Mesenchymal stem cell (in vitro differentiated cells and primary cell): ENCODE measurements at regions not wholly inside any gene's neighbourhood (a gene's known extent, or its start where the extent isn't known, plus 50 kb on each side); places are given as distances from the start of the nearest gene placed in this dataset.

Experiments used
- DNase-seq: peaks from one replicate; pipeline ENCODE4 v3.0.0-alpha.2; 2013
- H2AFZ ChIP-seq: one replicate; pipeline ENCODE4 v1.6.1; 2013; ENCODE audit warnings: low read depth, mild to moderate bottlenecking, control low read depth, inconsistent platforms, low read length, moderate library complexity
- H2AK5ac ChIP-seq: 2 replicates; pipeline ENCODE4 v1.6.1; 2013; ENCODE audit warnings: low read length, moderate library complexity, mild to moderate bottlenecking, inconsistent platforms; ENCODE audit not compliant: severe bottlenecking
- H2BK120ac ChIP-seq: one replicate; pipeline ENCODE4 v1.6.1; 2013; ENCODE audit warnings: low read depth, mild to moderate bottlenecking, inconsistent platforms, low read length, moderate library complexity
- H2BK12ac ChIP-seq, 2 experiments: one replicate each; pipeline ENCODE4 v1.6.1; 2013; ENCODE audit warnings: inconsistent platforms in 2 of 2, low read length in 2 of 2, mild to moderate bottlenecking in 2 of 2, moderate library complexity in 2 of 2, control low read depth in 1 of 2
- H2BK15ac ChIP-seq: one replicate; pipeline ENCODE4 v1.6.1; 2013; ENCODE audit warnings: mild to moderate bottlenecking, low read depth, inconsistent platforms; ENCODE audit not compliant: poor library complexity, severe bottlenecking
- H2BK5ac ChIP-seq: 2 replicates; pipeline ENCODE4 v1.6.1; 2013; ENCODE audit warnings: low read depth, mild to moderate bottlenecking, low read length, control low read depth, inconsistent platforms; ENCODE audit not compliant: poor library complexity, severe bottlenecking
- H3K14ac ChIP-seq, 2 experiments: one replicate each; pipeline ENCODE4 v1.6.1; 2013; ENCODE audit warnings: inconsistent platforms in 2 of 2, low read length in 2 of 2, control low read depth in 1 of 2, mild to moderate bottlenecking in 1 of 2, moderate library complexity in 1 of 2
- H3K18ac ChIP-seq, 2 experiments: one replicate each; pipeline ENCODE4 v1.6.1; 2013; ENCODE audit warnings: inconsistent platforms in 2 of 2, low read length in 2 of 2, control low read depth in 1 of 2, low read depth in 1 of 2, mild to moderate bottlenecking in 1 of 2
- H3K23ac ChIP-seq, 2 experiments: one replicate each; pipeline ENCODE4 v1.6.1; 2013; ENCODE audit warnings: inconsistent platforms in 2 of 2, low read length in 2 of 2, mild to moderate bottlenecking in 2 of 2, moderate library complexity in 2 of 2, control low read depth in 1 of 2
- H3K27ac ChIP-seq: 2 replicates; pipeline ENCODE4 v1.5.1; 2013; ENCODE audit warnings: mild to moderate bottlenecking, moderate library complexity, low read length, control low read depth, inconsistent platforms; ENCODE audit not compliant: poor library complexity, severe bottlenecking
- H3K27me3 ChIP-seq, 2 experiments: 2 replicates each; pipeline versions ENCODE4 v1.6.1 to v1.7.0; 2013; ENCODE audit warnings: low read length in 2 of 2, mild to moderate bottlenecking in 2 of 2, moderate library complexity in 2 of 2, control low read depth in 1 of 2, inconsistent platforms in 1 of 2; ENCODE audit not compliant: control insufficient read depth in 1 of 2, insufficient read depth in 1 of 2
- H3K36me3 ChIP-seq, 2 experiments: 2 replicates each; pipeline versions ENCODE4 v1.6.1 to v1.7.0; 2013; ENCODE audit warnings: low read length in 2 of 2, control low read depth in 1 of 2, inconsistent platforms in 1 of 2, low read depth in 1 of 2, mild to moderate bottlenecking in 1 of 2; ENCODE audit not compliant: insufficient read depth in 2 of 2, control insufficient read depth in 1 of 2
- H3K4ac ChIP-seq, 2 experiments: one replicate each; pipeline ENCODE4 v1.6.1; 2013; ENCODE audit warnings: inconsistent platforms in 2 of 2, low read length in 2 of 2, mild to moderate bottlenecking in 2 of 2, moderate library complexity in 2 of 2, control low read depth in 1 of 2, low read depth in 1 of 2
- H3K4me1 ChIP-seq: 2 replicates; pipeline ENCODE4 v1.6.1; 2013; ENCODE audit warnings: low read depth, low read length, control low read depth; ENCODE audit not compliant: control insufficient read depth, insufficient read depth
- H3K4me2 ChIP-seq: 2 replicates; pipeline ENCODE4 v1.6.1; 2013; ENCODE audit warnings: low read length, mild to moderate bottlenecking, inconsistent platforms; ENCODE audit not compliant: poor library complexity, severe bottlenecking
- H3K4me3 ChIP-seq, 2 experiments: 2 replicates each; pipeline versions ENCODE4 v1.5.1 to v1.7.0; 2013; ENCODE audit warnings: low read length in 2 of 2, mild to moderate bottlenecking in 2 of 2, control low read depth in 1 of 2, low read depth in 1 of 2; ENCODE audit not compliant: insufficient read depth in 1 of 2
- H3K79me1 ChIP-seq: replicated peaks from 2 replicates; pipeline ENCODE4 v1.6.1; 2013; ENCODE audit warnings: mild to moderate bottlenecking, control low read depth, low read length, inconsistent platforms; ENCODE audit not compliant: poor library complexity, severe bottlenecking
- H3K9ac ChIP-seq: 2 replicates; pipeline ENCODE4 v1.7.0; 2013; ENCODE audit warnings: mild to moderate bottlenecking, low read length, moderate library complexity
- H3K9me3 ChIP-seq: 2 replicates; pipeline ENCODE4 v1.7.0; 2013; ENCODE audit warnings: mild to moderate bottlenecking, low read length; ENCODE audit not compliant: control insufficient read depth
- H4K8ac ChIP-seq: one replicate; pipeline ENCODE4 v1.6.1; 2013; ENCODE audit warnings: inconsistent platforms, mild to moderate bottlenecking, low read length, moderate library complexity
- H4K91ac ChIP-seq: one replicate; pipeline ENCODE4 v1.6.1; 2013; ENCODE audit warnings: mild to moderate bottlenecking, low read length, inconsistent platforms
- WGBS: methylation state at CpG from one replicate; pipeline ENCODE4 v1.1.7; 2013; ENCODE audit warnings: mixed read lengths; 5-methylcytosine and 5-hydroxymethylcytosine counted together

- H2BK5ac ChIP-seq: no peak overlapping the region
- no peaks in the 10 kb centered on the region for H3K79me1 ChIP-seq
- no peak overlapping the region for H2BK120ac ChIP-seq
- no peak overlapping the region for H2BK15ac ChIP-seq
- H3K9ac ChIP-seq: no peak overlapping the region
- H3K4ac ChIP-seq: no peak overlapping the region
- H3K4me2 ChIP-seq: no peak overlapping the region
- H3K18ac ChIP-seq: no peak overlapping the region
- no peak overlapping the region for H3K23ac ChIP-seq
- H4K91ac ChIP-seq: no peak overlapping the region
- H2AK5ac ChIP-seq: no peak overlapping the region
- H2AFZ ChIP-seq: no peak overlapping the region
- H3K9me3 ChIP-seq: peaks cover 5% of the 10 kb centered on the region
- H3K4me1 ChIP-seq: no peaks in the 10 kb centered on the region
- H3K36me3 ChIP-seq: no peaks in the 10 kb centered on the region
- H3K27ac ChIP-seq: no peak overlapping the region
- H2BK12ac ChIP-seq: no peak overlapping the region
- no peaks in the 10 kb centered on the region for H3K27me3 ChIP-seq
- no peak overlapping the region for H4K8ac ChIP-seq
- no peak for DNase-seq
- no peak overlapping the region for H3K14ac ChIP-seq
- no peak overlapping the region for H3K4me3 ChIP-seq
These were observed 811.5 kb upstream of the ANO3 start for GRCh38 chr11:25520459-25520858.

GRCh38 chr11:25527841-25528240, 804.1 kb upstream of the ANO3 start:
- Histone ChIP-seq H3K4ac (no peak overlapping the region), H2BK12ac (no peak overlapping the region), H4K91ac (no peak overlapping the region), H3K9ac (no peak overlapping the region), H3K14ac (no peak overlapping the region), H4K8ac (no peak overlapping the region), H3K23ac (no peak overlapping the region), H3K27me3 (no peaks in the 10 kb centered on the region), H3K79me1 (no peaks in the 10 kb centered on the region), H2AFZ (no peak overlapping the region), H3K4me3 (no peak overlapping the region), H2AK5ac (no peak overlapping the region), H2BK5ac (no peak overlapping the region), H2BK15ac (no peak overlapping the region), H3K18ac (no peak overlapping the region), H2BK120ac (no peak overlapping the region), H3K27ac (no peak overlapping the region), H3K4me1 (no peaks in the 10 kb centered on the region), H3K9me3 (no peaks in the 10 kb centered on the region), H3K36me3 (no peaks in the 10 kb centered on the region), H3K4me2 (no peak overlapping the region)
- DNase-seq: no peak
- WGBS: 100% methylated on average over 2 of the region's 2 CpGs

- Histone ChIP-seq H3K27me3 (no peaks in the 10 kb centered on the region), H2BK120ac (no peak overlapping the region), H2BK15ac (no peak overlapping the region), H4K91ac (no peak overlapping the region), H3K18ac (no peak overlapping the region), H2AK5ac (no peak overlapping the region), H3K79me1 (no peaks in the 10 kb centered on the region), H3K4me2 (no peak overlapping the region), H3K4me1 (no peaks in the 10 kb centered on the region), H3K27ac (no peak overlapping the region), H3K4ac (no peak overlapping the region), H3K9ac (no peak overlapping the region), H2BK12ac (no peak overlapping the region), H3K36me3 (no peaks in the 10 kb centered on the region), H4K8ac (no peak overlapping the region), H3K9me3 (no peaks in the 10 kb centered on the region), H2AFZ (no peak overlapping the region), H3K23ac (no peak overlapping the region), H2BK5ac (no peak overlapping the region), H3K4me3 (no peak overlapping the region), H3K14ac (no peak overlapping the region)
- no CpG with 5 or more reads among the region's 1 CpG for WGBS
- no peak for DNase-seq
These were observed 802.4 kb upstream of the ANO3 start for GRCh38 chr11:25529572-25529971.

- WGBS: 86% methylated on average over 1 of the region's 4 CpGs
- Histone ChIP-seq H2AFZ (no peak overlapping the region), H4K91ac (no peak overlapping the region), H3K4ac (no peak overlapping the region), H3K4me3 (no peak overlapping the region), H3K23ac (no peak overlapping the region), H2BK12ac (no peak overlapping the region), H2BK5ac (no peak overlapping the region), H2BK120ac (no peak overlapping the region), H3K9ac (no peak overlapping the region), H3K79me1 (no peaks in the 10 kb centered on the region), H3K4me1 (no peaks in the 10 kb centered on the region), H3K18ac (no peak overlapping the region), H3K4me2 (no peak overlapping the region), H3K27me3 (no peaks in the 10 kb centered on the region), H3K27ac (no peak overlapping the region), H2AK5ac (no peak overlapping the region), H2BK15ac (no peak overlapping the region), H3K36me3 (no peaks in the 10 kb centered on the region), H3K9me3 (no peaks in the 10 kb centered on the region), H3K14ac (no peak overlapping the region), H4K8ac (no peak overlapping the region)
- DNase-seq: peak; percentile 2
These were observed 796.3 kb upstream of the ANO3 start for GRCh38 chr11:25535467-25536272.
